ENCODE measurements at regions not wholly inside any gene's neighbourhood (a gene's known extent, or its start where the extent isn't known, plus 50 kb on each side); places are given as distances from the start of the nearest gene placed in this dataset.
"Not testable (repeated sequence)": the region's sequence is repeated elsewhere in the genome, so short reads cannot be mapped to it uniquely, and the experiment has no call there.

- no peak for TF ChIP-seq CTCF (IDR thresholded peaks at IDR 0.05; ENCODE audit: extremely low read depth, missing control alignments)
- DNase-seq (ENCODE audit: low spot score), result no peak
These were observed 1823.9 kb downstream of the PLA2G4A start for GRCh38 chr1:188652678-188653077.

DNA sequence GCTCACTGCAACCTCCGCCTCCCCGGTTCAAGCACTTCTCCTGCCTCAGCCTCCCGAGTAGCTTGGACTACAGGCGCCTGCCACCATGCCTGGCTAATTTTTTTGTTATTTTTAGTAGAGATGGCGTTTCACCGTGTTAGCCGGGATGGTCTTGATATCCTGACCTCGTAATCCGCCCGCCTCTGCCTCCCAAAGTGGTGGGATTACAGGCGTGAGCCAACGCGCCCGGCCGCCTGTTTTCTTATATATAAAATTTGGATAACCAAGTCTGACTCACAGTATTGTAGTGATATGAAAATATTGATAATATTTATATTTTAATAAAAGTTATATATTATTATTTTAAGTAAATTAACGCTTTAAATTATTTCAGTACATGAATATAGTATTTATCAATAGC is 1821.7 kb downstream of the BRINP3 start:
- not testable (repeated sequence) for DNase-seq (ENCODE audit: low spot score)

- TF ChIP-seq CTCF (IDR thresholded peaks at IDR 0.05; ENCODE audit: extremely low read depth, missing control alignments), result no peak
- DNase-seq (ENCODE audit: low spot score), result no peak
These were observed 1817.1 kb downstream of the BRINP3 start for GRCh38 chr1:188660572-188660971.

DNA sequence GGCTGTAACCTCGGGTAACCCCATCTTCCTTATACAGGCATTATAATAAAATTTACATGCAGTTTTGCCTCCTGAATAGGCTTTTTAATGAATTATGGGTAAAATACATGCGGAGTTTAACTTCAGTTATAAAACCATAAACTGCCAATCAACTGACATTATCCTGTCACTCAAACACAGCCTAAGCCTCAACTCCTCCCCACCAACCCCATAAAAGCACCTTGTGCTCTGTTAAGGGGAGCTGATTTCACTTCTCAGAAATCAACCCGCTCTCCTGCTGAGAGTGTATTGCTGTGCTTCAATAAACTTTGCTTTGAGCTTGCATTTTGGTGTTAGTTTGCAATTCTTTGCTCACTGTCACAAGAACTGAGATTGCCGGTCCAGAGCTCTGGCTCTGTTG is 1812.2 kb downstream of the BRINP3 start:
- no peak for DNase-seq (ENCODE audit: low spot score)
- no peak for TF ChIP-seq CTCF (IDR thresholded peaks at IDR 0.05; ENCODE audit: extremely low read depth, missing control alignments)

GRCh38 chr1:188668083-188668482 is 1809.6 kb downstream of the BRINP3 start:
- DNase-seq (ENCODE audit: low spot score), result no peak
- TF ChIP-seq CTCF (IDR thresholded peaks at IDR 0.05; ENCODE audit: extremely low read depth, missing control alignments), result no peak

GRCh38 chr1:188669728-188670382 is 1807.8 kb downstream of the BRINP3 start:
- no peak for DNase-seq (ENCODE audit: low spot score)
- no peak for TF ChIP-seq CTCF (IDR thresholded peaks at IDR 0.05; ENCODE audit: extremely low read depth, missing control alignments)

DNA sequence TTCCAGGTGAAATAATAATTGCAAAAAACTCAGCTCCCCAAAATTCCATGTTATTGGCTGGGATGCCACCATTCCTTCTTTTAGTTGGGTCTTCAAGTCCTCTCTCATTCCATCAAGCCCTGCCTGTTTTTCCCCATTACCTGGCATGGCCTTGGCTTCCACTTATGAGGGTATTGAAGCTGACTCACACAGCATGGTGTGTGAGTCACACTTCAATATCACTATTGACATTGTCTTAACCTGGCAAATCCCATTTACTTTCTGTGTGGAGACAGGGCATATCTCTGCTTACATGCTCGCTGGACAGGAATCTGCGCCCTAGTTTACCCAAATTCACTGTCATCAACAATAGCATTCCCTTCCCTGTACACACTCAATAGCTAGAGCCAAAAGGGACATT is 1806.8 kb downstream of the BRINP3 start:
- DNase-seq (ENCODE audit: low spot score), result no peak
- no peak for TF ChIP-seq CTCF (IDR thresholded peaks at IDR 0.05; ENCODE audit: extremely low read depth, missing control alignments)

GRCh38 chr1:188672153-188672552 is 1805.5 kb downstream of the BRINP3 start:
- no peak for TF ChIP-seq CTCF (IDR thresholded peaks at IDR 0.05; ENCODE audit: extremely low read depth, missing control alignments)

More at GRCh38 chr1:188672153-188672552, 1805.5 kb downstream of the BRINP3 start:
- no peak for DNase-seq (ENCODE audit: low spot score)
